SU-DHL-6 (cell line): ENCODE measurements at regions not wholly inside any gene's neighbourhood (a gene's known extent, or its start where the extent isn't known, plus 50 kb on each side); places are given as distances from the start of the nearest gene placed in this dataset.

Source experiments
- H2AFZ ChIP-seq: fragments of 200-600 bp; sonication (generic); 2 replicates; pipeline ENCODE4 v1.6.1; 2014; ENCODE audit warnings: low read depth, mild to moderate bottlenecking, moderate library complexity, mixed read lengths, antibody characterized with exemption, low read length; ENCODE audit not compliant: severe bottlenecking
- H3F3A ChIP-seq: fragments of 200-600 bp; shearing (Covaris generic); 2 replicates; pipeline ENCODE4 v1.6.0; 2016; ENCODE audit warnings: antibody characterized with exemption, mild to moderate bottlenecking; ENCODE audit not compliant: insufficient read depth
- H3K27ac ChIP-seq: fragments of 200-600 bp; sonication (generic); 2 replicates; pipeline ENCODE4 v1.5.1; 2016; ENCODE audit warnings: low read depth, mild to moderate bottlenecking, low read length, moderate library complexity, mixed read lengths
- H3K27me3 ChIP-seq: fragments of 200-600 bp; sonication (generic), shearing (Covaris generic); 2 replicates; pipeline ENCODE4 v1.6.0; 2014; ENCODE audit warnings: mild to moderate bottlenecking, low read length
- H3K36me3 ChIP-seq: fragments of 200-600 bp; sonication (generic); 2 replicates; pipeline ENCODE4 v1.6.1; 2014; ENCODE audit warnings: mild to moderate bottlenecking, low read length, mixed read lengths
- H3K4me2 ChIP-seq: fragments of 300-600, 200-600 bp; shearing (Covaris generic), sonication (generic); 2 replicates; pipeline ENCODE4 v1.6.0; 2014; ENCODE audit warnings: low read length, low read depth, mild to moderate bottlenecking; ENCODE audit not compliant: poor library complexity, severe bottlenecking
- H3K4me3 ChIP-seq: fragments of 200-600 bp; sonication (generic); 2 replicates; pipeline ENCODE4 v1.5.1; 2014; ENCODE audit warnings: antibody characterized with exemption, low read length, mild to moderate bottlenecking, mixed read lengths; ENCODE audit not compliant: insufficient read depth, poor library complexity, severe bottlenecking
- H3K79me2 ChIP-seq: fragments of 200-600 bp; sonication (generic); 2 replicates; pipeline ENCODE4 v1.6.1; 2014; ENCODE audit warnings: mild to moderate bottlenecking, low read length, moderate library complexity; ENCODE audit not compliant: insufficient read depth
- H3K9ac ChIP-seq: fragments of 200-600 bp; sonication (generic); 2 replicates; pipeline ENCODE4 v1.7.0; 2014; ENCODE audit warnings: mild to moderate bottlenecking, low read length
- H3K9me2 ChIP-seq: fragments of 200-600 bp; sonication (generic); replicated peaks from 2 replicates; pipeline ENCODE4 v1.6.1; 2014; ENCODE audit warnings: low read length; ENCODE audit not compliant: insufficient read depth
- H3K9me3 ChIP-seq: fragments of 200-600 bp; sonication (generic); 2 replicates; pipeline ENCODE4 v1.6.1; 2014; ENCODE audit warnings: low read length, mixed read lengths; ENCODE audit not compliant: insufficient read depth
- H4K20me1 ChIP-seq: fragments of 200-600 bp; sonication (generic); 2 replicates; pipeline ENCODE4 v1.6.1; 2014; ENCODE audit warnings: low read depth, mild to moderate bottlenecking, antibody characterized with exemption, low read length, moderate library complexity, mixed read lengths
- EZH2phosphoT487 ChIP-seq: fragments of 200-600 bp; sonication (generic), shearing (Covaris generic); conservative IDR thresholded peaks from 2 replicates; pipeline ENCODE4 v1.6.1; 2018; ENCODE audit warnings: mild to moderate bottlenecking, antibody characterized with exemption, low read length, moderate library complexity, mixed read lengths
- TF ChIP-seq, protein P1 (sequence below): fragments of 200-600 bp; sonication (generic); IDR thresholded peaks from one replicate; pipeline ENCODE4 v1.5.1; 2017; ENCODE audit warnings: antibody characterized with exemption, mild to moderate bottlenecking, low read length, moderate library complexity; ENCODE audit not compliant: insufficient read depth, poor library complexity, severe bottlenecking

DNA sequence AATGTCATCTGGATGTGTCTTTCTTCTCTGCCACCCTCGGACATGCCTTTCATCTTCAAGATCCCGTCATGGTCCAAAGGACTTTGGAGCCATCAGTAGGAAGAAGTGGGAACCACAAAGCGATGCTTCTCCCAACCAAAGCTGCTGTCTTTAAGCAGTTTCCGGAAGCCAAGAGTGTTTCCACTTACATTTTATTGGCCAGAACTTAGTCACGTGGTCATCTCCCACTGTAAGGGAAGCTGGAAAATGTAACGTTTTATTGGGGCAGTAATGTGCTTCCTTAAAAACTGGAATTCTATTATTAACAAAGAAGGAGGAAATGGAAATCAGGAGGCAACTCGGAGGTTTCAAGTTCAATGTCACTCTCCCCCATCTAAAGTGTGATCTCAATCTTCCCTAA, 170.8 kb downstream of the ATG4C start:
- Histone ChIP-seq H3K4me3 (no peak overlapping the region), H3K9me3 (no peaks in the 10 kb centered on the region), H3K9ac (no peak overlapping the region), H3K4me2 (no peak overlapping the region), H3K36me3 (no peaks in the 10 kb centered on the region), H3K27me3 (no peaks in the 10 kb centered on the region), H3K9me2 (no peaks in the 10 kb centered on the region), H3K27ac (no peak overlapping the region), H4K20me1 (no peaks in the 10 kb centered on the region), H3K79me2 (no peaks in the 10 kb centered on the region), H3F3A (no peaks in the 10 kb centered on the region), H2AFZ (no peak overlapping the region)
- TF ChIP-seq, protein P1, sequence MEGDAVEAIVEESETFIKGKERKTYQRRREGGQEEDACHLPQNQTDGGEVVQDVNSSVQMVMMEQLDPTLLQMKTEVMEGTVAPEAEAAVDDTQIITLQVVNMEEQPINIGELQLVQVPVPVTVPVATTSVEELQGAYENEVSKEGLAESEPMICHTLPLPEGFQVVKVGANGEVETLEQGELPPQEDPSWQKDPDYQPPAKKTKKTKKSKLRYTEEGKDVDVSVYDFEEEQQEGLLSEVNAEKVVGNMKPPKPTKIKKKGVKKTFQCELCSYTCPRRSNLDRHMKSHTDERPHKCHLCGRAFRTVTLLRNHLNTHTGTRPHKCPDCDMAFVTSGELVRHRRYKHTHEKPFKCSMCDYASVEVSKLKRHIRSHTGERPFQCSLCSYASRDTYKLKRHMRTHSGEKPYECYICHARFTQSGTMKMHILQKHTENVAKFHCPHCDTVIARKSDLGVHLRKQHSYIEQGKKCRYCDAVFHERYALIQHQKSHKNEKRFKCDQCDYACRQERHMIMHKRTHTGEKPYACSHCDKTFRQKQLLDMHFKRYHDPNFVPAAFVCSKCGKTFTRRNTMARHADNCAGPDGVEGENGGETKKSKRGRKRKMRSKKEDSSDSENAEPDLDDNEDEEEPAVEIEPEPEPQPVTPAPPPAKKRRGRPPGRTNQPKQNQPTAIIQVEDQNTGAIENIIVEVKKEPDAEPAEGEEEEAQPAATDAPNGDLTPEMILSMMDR: no peak
- no peak for TF ChIP-seq EZH2phosphoT487

DNA sequence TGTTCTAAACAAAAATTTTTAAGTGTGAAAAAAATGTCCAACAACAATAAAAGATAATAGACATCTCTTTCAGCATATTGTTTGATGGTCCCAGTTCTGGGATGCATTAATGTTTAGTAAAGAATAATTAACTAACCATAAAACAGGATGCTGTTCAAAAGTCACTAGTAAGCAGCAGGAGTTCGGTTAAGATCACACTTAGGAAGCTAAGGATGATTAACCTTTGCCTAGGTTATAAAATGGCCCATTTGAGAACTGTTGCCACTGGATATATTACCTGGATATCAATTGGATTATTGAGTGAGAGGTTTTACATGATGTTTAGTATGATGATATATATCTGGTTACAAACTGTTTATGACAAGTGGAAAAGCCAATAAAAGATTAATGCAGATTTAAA, 171.7 kb downstream of the ATG4C start:
- H3K79me2 ChIP-seq: no peaks in the 10 kb centered on the region
- TF ChIP-seq, protein P1: no peak
- no peak for TF ChIP-seq EZH2phosphoT487
- H3K9me3 ChIP-seq: no peaks in the 10 kb centered on the region
- no peaks in the 10 kb centered on the region for H4K20me1 ChIP-seq
- H3K4me2 ChIP-seq: no peak overlapping the region
- no peak overlapping the region for H2AFZ ChIP-seq
- no peak overlapping the region for H3K4me3 ChIP-seq
- H3K27ac ChIP-seq: no peak overlapping the region
- no peak overlapping the region for H3K9ac ChIP-seq
- H3K27me3 ChIP-seq: no peaks in the 10 kb centered on the region
- no peaks in the 10 kb centered on the region for H3K9me2 ChIP-seq
- no peaks in the 10 kb centered on the region for H3F3A ChIP-seq
- H3K36me3 ChIP-seq: no peaks in the 10 kb centered on the region

DNA sequence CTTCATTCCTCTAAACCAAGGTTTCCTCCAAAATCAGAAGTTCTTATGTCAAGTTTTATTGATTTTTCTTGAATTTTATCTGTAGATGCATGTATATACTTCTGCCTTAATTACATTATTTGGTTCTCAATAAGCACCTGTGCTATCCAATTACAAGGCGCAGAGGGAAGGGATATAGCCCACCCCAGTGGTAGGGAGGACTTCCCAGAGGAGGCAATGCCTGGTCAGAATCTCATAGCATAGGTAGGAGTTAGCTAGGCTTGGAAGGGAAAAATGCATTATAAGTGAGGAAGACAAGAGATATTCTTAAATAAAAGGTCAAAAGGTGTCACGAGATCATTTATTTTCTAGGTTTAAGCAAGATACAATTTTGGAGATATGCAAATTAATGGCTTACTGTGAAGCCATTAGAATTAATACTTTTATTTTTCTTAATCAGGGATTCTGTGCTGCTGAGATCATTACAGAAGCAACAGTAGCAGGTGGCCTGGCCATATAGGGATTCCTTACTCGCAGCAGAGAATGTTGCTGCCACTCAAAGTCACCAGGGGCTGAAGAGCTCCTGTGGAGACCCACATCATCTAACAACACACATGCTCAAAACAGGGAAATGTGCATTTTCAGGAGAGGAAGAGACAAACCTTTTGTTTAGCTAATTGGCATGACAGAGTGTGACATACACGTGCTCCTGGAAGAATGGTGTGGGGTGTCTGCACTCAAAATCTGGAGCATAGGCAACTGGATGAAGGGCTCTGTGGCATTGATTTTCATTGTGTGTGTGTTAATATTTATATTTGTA, 178.3 kb downstream of the ATG4C start:
- H3K4me2 ChIP-seq: no peak overlapping the region

More for the DNA sequence above, 178.3 kb downstream of the ATG4C start:
- H3K36me3 ChIP-seq: no peaks in the 10 kb centered on the region
- no peak overlapping the region for H3K4me3 ChIP-seq
- no peaks in the 10 kb centered on the region for H3K79me2 ChIP-seq
- no peaks in the 10 kb centered on the region for H3F3A ChIP-seq
- H3K27me3 ChIP-seq: no peaks in the 10 kb centered on the region
- H3K27ac ChIP-seq: no peak overlapping the region
- no peaks in the 10 kb centered on the region for H3K9me2 ChIP-seq
- no peaks in the 10 kb centered on the region for H3K9me3 ChIP-seq
- H3K9ac ChIP-seq: no peak overlapping the region
- no peak overlapping the region for H2AFZ ChIP-seq
- no peak for TF ChIP-seq EZH2phosphoT487
- TF ChIP-seq, protein P1: no peak
- H4K20me1 ChIP-seq: no peaks in the 10 kb centered on the region
